Activated CD8-positive, alpha-beta memory T cell treated with anti-CD3 and anti-CD28 coated beads, Interleukin-2, amount 10 ng/mL, durations not matched to agents 7 days and 5 days (primary cell): ENCODE measurements at regions not wholly inside any gene's neighbourhood (a gene's known extent, or its start where the extent isn't known, plus 50 kb on each side); places are given as distances from the start of the nearest gene placed in this dataset.

Source experiments
- ATAC-seq: fragments of 150-1000 bp; cut with Tn5 transposase; one replicate; pipeline ENCODE4 v1.10.0; 2021; ENCODE audit warnings: moderate library complexity
- CTCF ChIA-PET: fragments of 350-600 bp; sonication (Branson Sonifier 250); formaldehyde crosslinking; loops from one replicate; lab custom pipeline; 2021; ENCODE audit warnings: antibody characterized with exemption; lab: Charles Lee
- DNase-seq: peaks from one replicate; pipeline ENCODE4 v3.0.0-alpha.2; 2020
- H3K27ac Mint-ChIP-seq: one replicate; pipeline ENCODE4 v1.8.0; 2021; ENCODE audit warnings: mild to moderate bottlenecking, mixed read lengths
- H3K27me3 Mint-ChIP-seq: one replicate; pipeline ENCODE4 v1.8.0; 2021; ENCODE audit warnings: mixed read lengths
- H3K36me3 Mint-ChIP-seq: one replicate; pipeline ENCODE4 v1.8.0; 2021; ENCODE audit warnings: mild to moderate bottlenecking, mixed read lengths
- H3K4me1 Mint-ChIP-seq: one replicate; pipeline ENCODE4 v1.8.0; 2021; ENCODE audit warnings: mixed read lengths
- H3K4me3 Mint-ChIP-seq: one replicate; pipeline ENCODE4 v1.8.0; 2021; ENCODE audit warnings: mild to moderate bottlenecking, moderate library complexity, mixed read lengths
- H3K9me3 Mint-ChIP-seq: one replicate; pipeline ENCODE4 v1.8.0; 2022; ENCODE audit warnings: low read depth, mixed read lengths

DNA sequence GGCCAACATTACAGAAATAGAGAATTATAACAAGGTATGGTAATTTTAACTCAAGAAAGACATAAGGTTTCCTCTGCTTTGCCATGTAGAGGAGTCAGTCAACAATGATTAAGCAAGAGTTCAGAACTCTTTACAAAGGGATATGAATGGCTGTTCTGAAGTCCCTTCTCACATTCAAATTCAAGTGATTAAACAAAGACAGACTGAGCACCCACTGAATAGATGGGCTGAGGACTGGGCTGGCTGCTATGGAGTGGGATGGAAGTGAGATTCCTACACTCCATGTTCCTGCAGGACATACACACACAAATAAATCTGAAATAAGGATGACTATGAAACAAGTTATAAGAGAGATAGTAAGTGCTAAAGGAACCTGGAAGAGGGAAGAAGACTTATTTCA is 199.0 kb upstream of the GRIP1 start:
- H3K27ac Mint-ChIP-seq = no peak overlapping the region
- DNase-seq = no peak
- ATAC-seq = no peak
- H3K36me3 Mint-ChIP-seq = no peaks in the 10 kb centered on the region
- H3K9me3 Mint-ChIP-seq = no peaks in the 10 kb centered on the region
- H3K4me3 Mint-ChIP-seq = no peak overlapping the region
- no peaks in the 10 kb centered on the region for H3K4me1 Mint-ChIP-seq
- peaks cover 8% of the 10 kb centered on the region for H3K27me3 Mint-ChIP-seq
- CTCF ChIA-PET = no interaction called here

DNA sequence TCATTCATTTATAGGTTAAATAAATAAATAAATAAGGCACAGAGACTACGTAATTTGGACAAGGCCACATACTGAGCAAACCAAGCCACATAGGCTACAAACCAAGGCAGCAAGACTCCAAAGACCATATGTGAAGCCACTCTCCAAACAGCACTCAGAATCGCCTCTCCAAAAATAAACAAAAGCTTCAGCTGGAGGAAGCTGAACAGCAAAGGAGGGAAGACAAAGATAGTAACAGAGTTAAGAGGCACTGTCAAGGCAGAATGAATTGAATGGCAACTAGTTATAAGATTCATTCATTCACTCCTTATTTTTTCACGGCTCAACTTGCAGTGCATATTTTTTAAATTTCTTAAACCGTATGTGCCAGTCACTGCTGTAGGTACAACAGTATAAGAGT is 200.5 kb upstream of the GRIP1 start:
- ATAC-seq (no peak), DNase-seq (no peak)
- no peaks in the 10 kb centered on the region for H3K36me3 Mint-ChIP-seq
- peaks cover 10% of the 10 kb centered on the region for H3K27me3 Mint-ChIP-seq
- H3K4me1 Mint-ChIP-seq = no peaks in the 10 kb centered on the region
- no peak overlapping the region for H3K4me3 Mint-ChIP-seq
- CTCF ChIA-PET = no interaction called here
- H3K9me3 Mint-ChIP-seq = no peaks in the 10 kb centered on the region
- H3K27ac Mint-ChIP-seq = no peak overlapping the region

DNA sequence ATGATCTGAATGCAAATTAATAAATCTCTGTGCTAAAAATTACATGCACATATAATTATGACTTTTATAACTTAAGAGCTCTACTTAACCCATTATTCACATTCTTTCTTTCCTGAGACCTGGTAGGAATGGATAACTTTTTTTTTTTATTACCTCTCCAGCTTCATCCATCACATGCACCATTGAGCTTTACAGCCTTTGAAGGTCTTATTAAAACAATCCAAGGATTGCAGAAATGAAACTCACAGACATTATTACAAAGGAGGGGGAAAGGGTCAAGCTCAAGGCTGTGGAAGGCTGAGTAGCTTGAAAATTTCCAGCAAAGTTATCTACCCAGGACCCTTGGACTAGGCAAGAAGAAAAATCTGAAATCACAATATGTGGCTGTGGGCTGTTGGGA is 202.5 kb upstream of the GRIP1 start:
- CTCF ChIA-PET = no interaction called here
- H3K27me3 Mint-ChIP-seq = peaks cover 7% of the 10 kb centered on the region
- no peaks in the 10 kb centered on the region for H3K4me1 Mint-ChIP-seq
- no peaks in the 10 kb centered on the region for H3K36me3 Mint-ChIP-seq
- H3K9me3 Mint-ChIP-seq = no peaks in the 10 kb centered on the region
- H3K27ac Mint-ChIP-seq = no peak overlapping the region
- no peak for DNase-seq
- ATAC-seq = no peak
- H3K4me3 Mint-ChIP-seq = no peak overlapping the region

DNA sequence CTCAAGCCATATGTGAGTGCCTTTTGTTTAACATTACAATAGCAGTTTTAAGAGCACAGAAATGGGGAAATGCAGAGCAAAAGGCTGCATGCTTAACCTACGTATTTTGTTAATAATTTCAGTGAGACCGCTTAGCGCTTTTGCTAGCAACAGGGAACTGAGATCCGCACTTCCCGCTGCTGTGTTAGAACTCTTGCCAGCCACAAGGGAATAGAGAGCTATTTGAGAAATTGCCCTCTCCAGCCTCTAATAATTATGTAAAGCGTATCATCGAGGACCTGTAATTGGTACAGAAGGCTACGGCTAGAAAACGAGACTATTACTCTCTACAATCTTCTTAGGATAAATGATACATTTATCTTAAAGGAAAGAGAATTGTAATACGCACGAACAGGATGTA is 205.2 kb upstream of the GRIP1 start:
- DNase-seq (no peak), ATAC-seq (no peak)
- Mint-ChIP-seq H3K27me3 (peaks cover 8% of the 10 kb centered on the region), H3K4me3 (no peak overlapping the region), H3K9me3 (no peaks in the 10 kb centered on the region), H3K4me1 (no peaks in the 10 kb centered on the region), H3K36me3 (no peaks in the 10 kb centered on the region), H3K27ac (no peak overlapping the region)
- CTCF ChIA-PET = no interaction called here

- no peaks in the 10 kb centered on the region for H3K4me1 Mint-ChIP-seq
- H3K36me3 Mint-ChIP-seq = no peaks in the 10 kb centered on the region
- no peak overlapping the region for H3K27ac Mint-ChIP-seq
- H3K4me3 Mint-ChIP-seq = no peak overlapping the region
- CTCF ChIA-PET = no interaction called here
- H3K9me3 Mint-ChIP-seq = no peaks in the 10 kb centered on the region
- ATAC-seq = no peak
- H3K27me3 Mint-ChIP-seq = peaks cover 5% of the 10 kb centered on the region
- no peak for DNase-seq
Measured at GRCh38 chr12:66885115-66885875, 206.4 kb upstream of the GRIP1 start.

DNA sequence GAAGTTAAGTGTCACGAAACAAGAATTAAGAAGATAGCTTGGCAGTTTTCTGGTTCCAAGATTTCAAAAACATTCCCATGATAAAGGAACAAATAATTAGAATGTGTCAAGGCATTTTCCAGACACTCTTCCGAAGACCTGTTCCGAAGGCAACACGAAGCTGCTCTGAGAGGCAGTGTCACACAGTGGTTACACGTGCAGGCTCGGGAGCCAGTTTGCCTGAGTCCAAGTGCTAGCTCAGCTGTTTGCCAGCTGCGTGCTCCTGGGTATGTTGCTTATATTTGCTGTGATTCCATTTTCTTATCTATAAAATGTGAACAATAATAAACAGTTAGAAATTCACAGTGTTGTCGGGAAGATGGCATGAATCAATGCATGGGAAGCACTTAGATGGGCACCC is 217.9 kb upstream of the GRIP1 start:
- no peak for DNase-seq
- ATAC-seq = no peak
- H3K27ac Mint-ChIP-seq = no peak overlapping the region
- no peak overlapping the region for H3K4me3 Mint-ChIP-seq
- H3K9me3 Mint-ChIP-seq = no peaks in the 10 kb centered on the region
- CTCF ChIA-PET = no interaction called here
- no peaks in the 10 kb centered on the region for H3K36me3 Mint-ChIP-seq
- peaks cover 17% of the 10 kb centered on the region for H3K4me1 Mint-ChIP-seq
- H3K27me3 Mint-ChIP-seq = no peaks in the 10 kb centered on the region

DNA sequence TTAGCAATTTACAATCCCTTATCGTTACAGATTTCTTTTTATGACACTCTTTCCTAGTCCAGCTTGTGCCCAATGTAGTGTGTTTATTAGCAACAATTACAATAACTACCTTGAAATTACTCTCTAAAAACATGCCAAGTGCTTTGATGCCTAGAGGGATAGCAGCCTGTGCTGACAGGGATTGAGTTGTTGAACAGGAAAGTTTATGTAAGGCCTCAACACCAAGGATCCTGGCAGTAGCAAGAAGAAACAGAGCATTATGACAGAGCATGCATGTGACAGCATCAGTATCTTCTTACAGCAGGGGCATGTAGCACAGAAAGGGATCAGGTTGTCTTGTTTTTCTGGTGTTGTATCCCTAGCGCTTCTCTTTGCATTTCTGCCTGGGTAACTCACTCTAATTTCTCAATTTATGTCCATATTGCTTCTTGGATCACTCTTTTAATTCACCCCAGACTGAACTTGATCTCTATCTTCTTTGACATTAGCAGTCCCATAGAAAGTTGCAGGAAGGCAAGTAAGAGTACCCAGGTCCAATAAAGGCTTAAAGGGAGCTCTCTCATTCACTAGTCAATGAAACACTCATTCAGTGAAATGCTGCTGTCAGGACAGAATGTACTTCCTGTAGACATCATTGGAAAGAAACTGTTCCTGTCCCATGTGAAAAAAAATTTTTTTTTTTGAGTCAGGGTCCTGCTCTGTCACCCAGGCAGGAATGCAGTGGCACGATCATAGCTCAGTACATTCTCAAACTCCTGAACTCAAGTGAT is 220.0 kb upstream of the GRIP1 start:
- ATAC-seq = no peak
- Mint-ChIP-seq H3K4me3 (no peak overlapping the region), H3K9me3 (no peaks in the 10 kb centered on the region), H3K27me3 (peaks cover 2% of the 10 kb centered on the region), H3K27ac (no peak overlapping the region), H3K4me1 (peaks cover 20% of the 10 kb centered on the region), H3K36me3 (no peaks in the 10 kb centered on the region)
- no peak for DNase-seq
- CTCF ChIA-PET = no interaction called here

DNA sequence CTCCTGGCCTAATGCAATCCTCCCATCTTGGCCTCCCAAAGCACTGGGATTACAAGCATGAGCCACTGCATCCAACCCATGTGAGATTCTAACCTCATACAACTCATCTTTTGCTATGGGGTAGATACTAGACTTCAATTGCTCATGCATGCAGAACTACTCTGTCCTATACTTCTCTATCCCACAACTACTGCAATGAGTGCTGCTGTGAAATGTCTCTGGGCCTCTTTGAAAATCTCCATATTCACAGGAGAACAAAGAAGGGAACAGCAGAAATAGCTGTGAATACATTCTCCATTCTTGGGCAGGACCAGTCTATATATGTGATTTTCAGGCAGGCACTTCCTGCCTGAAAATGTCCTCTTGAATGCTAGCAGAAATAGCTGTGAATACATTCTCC is 220.7 kb upstream of the GRIP1 start:
- H3K4me3 Mint-ChIP-seq = no peak overlapping the region

DNA sequence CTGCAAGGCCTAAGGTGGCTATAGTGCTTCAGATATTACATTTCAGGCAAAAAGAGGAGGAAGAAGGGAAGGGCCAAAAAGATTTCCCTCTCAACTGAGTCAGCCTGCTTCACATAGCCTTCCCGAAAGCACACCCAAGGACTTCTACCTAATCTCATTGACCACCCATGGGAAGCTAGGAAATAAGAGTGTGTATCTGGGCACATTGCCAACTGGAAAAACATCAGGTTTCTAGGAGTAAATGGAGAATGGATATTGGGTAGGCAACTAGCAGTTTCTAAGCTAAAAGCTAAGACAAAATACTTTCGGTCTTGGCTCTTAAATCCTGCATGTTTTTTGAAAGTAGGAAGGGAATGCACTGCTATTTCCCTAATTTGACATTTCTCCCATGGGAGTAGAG is 221.7 kb upstream of the GRIP1 start:
- CTCF ChIA-PET = no interaction called here
- no peaks in the 10 kb centered on the region for H3K9me3 Mint-ChIP-seq
- no peak overlapping the region for H3K27ac Mint-ChIP-seq
- peaks cover 20% of the 10 kb centered on the region for H3K4me1 Mint-ChIP-seq
- no peaks in the 10 kb centered on the region for H3K36me3 Mint-ChIP-seq
- no peak for DNase-seq
- no peak overlapping the region for H3K4me3 Mint-ChIP-seq
- ATAC-seq = no peak
- peaks cover 2% of the 10 kb centered on the region for H3K27me3 Mint-ChIP-seq

More for the DNA sequence above, 220.7 kb upstream of the GRIP1 start:
- peaks cover 2% of the 10 kb centered on the region for H3K27me3 Mint-ChIP-seq
- peaks cover 20% of the 10 kb centered on the region for H3K4me1 Mint-ChIP-seq
- DNase-seq = no peak
- H3K9me3 Mint-ChIP-seq = no peaks in the 10 kb centered on the region
- H3K36me3 Mint-ChIP-seq = no peaks in the 10 kb centered on the region
- ATAC-seq = no peak
- CTCF ChIA-PET = no interaction called here
- H3K27ac Mint-ChIP-seq = no peak overlapping the region

- no peaks in the 10 kb centered on the region for H3K9me3 Mint-ChIP-seq
- peak overlapping the region; percentile 6 for H3K27ac Mint-ChIP-seq
- ATAC-seq (peak; percentile 60), DNase-seq (no peak)
- H3K4me3 Mint-ChIP-seq = no peak overlapping the region
- peaks cover 20% of the 10 kb centered on the region for H3K4me1 Mint-ChIP-seq
- H3K36me3 Mint-ChIP-seq = no peaks in the 10 kb centered on the region
- peaks cover 2% of the 10 kb centered on the region for H3K27me3 Mint-ChIP-seq
- CTCF ChIA-PET = no interaction called here
Measured at GRCh38 chr12:66901138-66901932, 222.5 kb upstream of the GRIP1 start.

DNA sequence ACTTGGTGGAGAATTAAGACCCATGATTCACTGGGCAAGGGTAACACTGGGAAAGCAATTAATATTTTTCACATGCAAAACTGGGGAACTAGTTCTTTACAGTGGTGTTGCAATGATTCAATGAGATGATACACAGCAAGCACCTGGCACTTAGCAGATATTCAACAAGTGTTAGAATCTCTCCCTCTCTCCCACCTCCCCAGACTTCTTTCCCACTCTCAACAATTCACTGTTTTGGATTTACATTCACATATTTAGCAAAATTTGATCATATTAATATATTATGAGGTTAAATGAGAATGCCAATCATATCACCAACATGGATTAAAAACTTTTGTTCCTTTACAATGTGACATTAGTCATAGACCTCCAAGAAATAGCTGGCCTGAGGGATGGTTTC is 223.1 kb upstream of the GRIP1 start:
- Mint-ChIP-seq H3K36me3 (no peaks in the 10 kb centered on the region), H3K4me3 (no peak overlapping the region), H3K9me3 (no peaks in the 10 kb centered on the region), H3K27me3 (peaks cover 2% of the 10 kb centered on the region), H3K27ac (no peak overlapping the region), H3K4me1 (peaks cover 20% of the 10 kb centered on the region)
- ATAC-seq = no peak
- CTCF ChIA-PET = interaction anchor here (1.4 kb wide), 1 partner anchor 213 kb away, joined by 3 read pairs; no protein-coding TSS in a partner anchor
- DNase-seq = no peak

- CTCF ChIA-PET = no interaction called here
- H3K9me3 Mint-ChIP-seq = no peaks in the 10 kb centered on the region
- H3K27ac Mint-ChIP-seq = no peak overlapping the region
- no peaks in the 10 kb centered on the region for H3K36me3 Mint-ChIP-seq
- no peak overlapping the region for H3K4me3 Mint-ChIP-seq
- H3K27me3 Mint-ChIP-seq = peaks cover 2% of the 10 kb centered on the region
- peaks cover 20% of the 10 kb centered on the region for H3K4me1 Mint-ChIP-seq
- no peak for ATAC-seq
- DNase-seq = no peak
Measured at GRCh38 chr12:66903782-66904396, 225.0 kb upstream of the GRIP1 start.

DNA sequence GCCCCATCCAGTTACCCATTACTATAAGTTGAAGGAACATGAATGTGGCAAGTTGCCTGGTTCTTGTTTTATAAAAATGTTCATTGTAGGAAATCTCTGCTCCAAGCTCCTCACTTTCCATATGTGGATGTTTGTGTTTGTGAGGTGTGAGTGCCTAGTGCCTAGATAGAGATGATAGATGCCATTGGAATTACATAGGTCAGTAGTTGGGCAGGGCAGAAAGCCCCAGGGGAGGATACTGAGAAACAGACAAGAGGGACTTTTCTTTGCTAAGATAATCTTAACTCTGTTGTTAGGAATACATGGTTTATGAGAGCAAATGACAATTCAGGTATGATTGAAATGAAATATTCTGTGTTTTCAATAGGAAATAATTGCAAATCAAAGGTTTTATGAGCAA is 226.3 kb upstream of the GRIP1 start:
- CTCF ChIA-PET = no interaction called here
- Mint-ChIP-seq H3K27ac (no peak overlapping the region), H3K27me3 (peaks cover 2% of the 10 kb centered on the region), H3K4me1 (peaks cover 23% of the 10 kb centered on the region), H3K36me3 (no peaks in the 10 kb centered on the region), H3K9me3 (no peaks in the 10 kb centered on the region), H3K4me3 (no peak overlapping the region)
- no peak for ATAC-seq
- no peak for DNase-seq
